Kidney epithelial cell (primary cell): ENCODE measurements at regions not wholly inside any gene's neighbourhood (a gene's known extent, or its start where the extent isn't known, plus 50 kb on each side); places are given as distances from the start of the nearest gene placed in this dataset.

Experiments
- DNase-seq: peaks from one replicate; pipeline ENCODE4 v3.0.0-alpha.2; 2010; ENCODE audit warnings: low read depth
- H3K27me3 ChIP-seq: 2 replicates; pipeline ENCODE4 v1.6.0; 2011; ENCODE audit warnings: low read length; ENCODE audit not compliant: control insufficient read depth, insufficient read depth
- H3K36me3 ChIP-seq: 2 replicates; pipeline ENCODE4 v1.5.1; 2011; ENCODE audit warnings: low read length; ENCODE audit not compliant: control insufficient read depth, insufficient read depth
- H3K4me3 ChIP-seq: 2 replicates; pipeline ENCODE4 v1.5.1; 2011; ENCODE audit warnings: low read depth, mild to moderate bottlenecking, control low read depth, low read length
- TF ChIP-seq, protein P1 (sequence below): IDR thresholded peaks from 2 replicates; pipeline ENCODE4 v1.5.1; 2011; ENCODE audit warnings: mild to moderate bottlenecking, moderate library complexity, low read length, control low read depth, inconsistent platforms; ENCODE audit not compliant: insufficient read depth, poor library complexity, severe bottlenecking

DNA sequence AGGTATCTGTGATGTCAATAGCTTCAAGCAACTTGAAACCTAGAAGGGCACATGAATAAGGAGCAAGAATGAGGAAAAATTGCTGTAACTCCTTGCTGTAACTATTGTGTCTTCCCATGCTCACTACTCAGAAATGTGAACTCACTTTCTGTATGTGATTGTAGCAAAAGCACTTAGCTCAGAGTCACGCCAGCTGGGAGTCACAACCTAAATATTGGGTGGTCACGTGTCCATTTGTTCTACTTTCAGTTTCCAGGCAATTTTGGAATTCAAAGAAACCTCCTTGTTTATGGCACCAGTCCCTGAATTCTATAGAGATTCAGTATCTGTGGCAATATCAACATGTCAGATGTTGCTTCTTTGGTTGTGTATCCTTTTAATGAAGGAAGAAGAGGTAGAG is 241.6 kb upstream of the AZI2 start:
- no peak overlapping the region for H3K4me3 ChIP-seq
- H3K27me3 ChIP-seq, result no peaks in the 10 kb centered on the region
- TF ChIP-seq, protein P1, sequence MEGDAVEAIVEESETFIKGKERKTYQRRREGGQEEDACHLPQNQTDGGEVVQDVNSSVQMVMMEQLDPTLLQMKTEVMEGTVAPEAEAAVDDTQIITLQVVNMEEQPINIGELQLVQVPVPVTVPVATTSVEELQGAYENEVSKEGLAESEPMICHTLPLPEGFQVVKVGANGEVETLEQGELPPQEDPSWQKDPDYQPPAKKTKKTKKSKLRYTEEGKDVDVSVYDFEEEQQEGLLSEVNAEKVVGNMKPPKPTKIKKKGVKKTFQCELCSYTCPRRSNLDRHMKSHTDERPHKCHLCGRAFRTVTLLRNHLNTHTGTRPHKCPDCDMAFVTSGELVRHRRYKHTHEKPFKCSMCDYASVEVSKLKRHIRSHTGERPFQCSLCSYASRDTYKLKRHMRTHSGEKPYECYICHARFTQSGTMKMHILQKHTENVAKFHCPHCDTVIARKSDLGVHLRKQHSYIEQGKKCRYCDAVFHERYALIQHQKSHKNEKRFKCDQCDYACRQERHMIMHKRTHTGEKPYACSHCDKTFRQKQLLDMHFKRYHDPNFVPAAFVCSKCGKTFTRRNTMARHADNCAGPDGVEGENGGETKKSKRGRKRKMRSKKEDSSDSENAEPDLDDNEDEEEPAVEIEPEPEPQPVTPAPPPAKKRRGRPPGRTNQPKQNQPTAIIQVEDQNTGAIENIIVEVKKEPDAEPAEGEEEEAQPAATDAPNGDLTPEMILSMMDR, result no peak
- no peaks in the 10 kb centered on the region for H3K36me3 ChIP-seq
- no peak for DNase-seq

DNA sequence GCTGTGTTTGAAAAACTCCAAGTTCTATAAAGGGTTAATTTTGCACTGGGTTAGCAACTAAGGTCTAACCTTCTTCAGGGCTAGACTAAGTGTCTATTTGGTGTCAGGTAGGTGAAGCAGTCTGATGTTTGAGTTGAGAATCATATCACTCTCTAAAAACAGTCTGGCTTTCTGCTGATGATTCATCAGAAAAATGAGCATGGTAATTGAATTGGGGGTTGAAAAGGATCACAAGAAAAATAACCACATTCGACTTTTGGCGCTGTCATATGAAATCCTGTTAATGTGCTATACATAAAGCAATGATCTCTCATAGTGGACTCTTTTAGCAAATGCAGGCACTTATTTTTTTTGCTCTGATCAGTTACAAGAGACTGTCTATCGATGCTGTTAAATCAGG is 242.2 kb upstream of the AZI2 start:
- Histone ChIP-seq H3K36me3 (no peaks in the 10 kb centered on the region), H3K4me3 (no peak overlapping the region), H3K27me3 (no peaks in the 10 kb centered on the region)
- no peak for DNase-seq
- TF ChIP-seq, protein P1, result no peak

DNA sequence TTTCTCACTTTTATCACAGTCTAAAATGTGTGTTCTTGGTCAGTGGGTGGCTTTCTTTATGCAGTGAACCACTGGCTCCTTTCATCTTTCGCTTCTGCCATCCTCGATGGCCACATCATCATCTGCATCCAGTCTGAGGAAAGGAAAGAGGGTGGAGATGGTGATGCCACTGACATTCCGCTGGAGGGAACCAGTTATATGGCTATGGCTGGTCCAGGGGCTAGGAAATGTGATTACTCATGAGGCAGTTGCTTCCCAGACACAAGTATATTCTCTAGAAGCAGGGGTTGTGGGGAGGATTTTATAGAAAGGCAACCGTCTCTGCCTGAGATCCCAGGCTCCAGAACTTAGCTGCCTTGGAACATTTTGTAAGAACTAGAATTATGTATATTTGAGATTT is 246.7 kb upstream of the AZI2 start:
- H3K36me3 ChIP-seq, result no peaks in the 10 kb centered on the region
- H3K4me3 ChIP-seq, result no peak overlapping the region
- TF ChIP-seq, protein P1, result no peak
- DNase-seq, result no peak
- no peaks in the 10 kb centered on the region for H3K27me3 ChIP-seq

DNA sequence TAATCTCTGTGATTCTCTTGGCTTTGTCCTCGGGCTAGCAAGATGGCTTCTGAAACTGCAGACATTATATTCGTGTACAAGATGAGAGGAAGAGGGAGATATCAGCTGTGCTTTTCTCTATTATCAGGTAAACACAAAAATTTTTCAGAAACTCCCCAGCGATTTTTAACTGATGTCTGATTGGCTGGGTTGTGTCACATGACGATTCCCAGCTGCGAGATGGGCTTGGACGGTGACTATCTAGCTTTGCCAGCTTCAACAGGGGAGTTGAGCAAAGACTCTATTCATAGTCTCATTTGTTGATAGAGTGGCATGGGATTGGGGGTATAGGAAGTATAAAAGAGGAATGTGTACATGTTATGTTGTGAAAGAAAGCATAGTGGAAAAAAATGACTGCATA is 248.8 kb upstream of the AZI2 start:
- no peak overlapping the region for H3K4me3 ChIP-seq
- no peaks in the 10 kb centered on the region for H3K27me3 ChIP-seq
- TF ChIP-seq, protein P1, result no peak
- no peaks in the 10 kb centered on the region for H3K36me3 ChIP-seq
- DNase-seq, result no peak

DNA sequence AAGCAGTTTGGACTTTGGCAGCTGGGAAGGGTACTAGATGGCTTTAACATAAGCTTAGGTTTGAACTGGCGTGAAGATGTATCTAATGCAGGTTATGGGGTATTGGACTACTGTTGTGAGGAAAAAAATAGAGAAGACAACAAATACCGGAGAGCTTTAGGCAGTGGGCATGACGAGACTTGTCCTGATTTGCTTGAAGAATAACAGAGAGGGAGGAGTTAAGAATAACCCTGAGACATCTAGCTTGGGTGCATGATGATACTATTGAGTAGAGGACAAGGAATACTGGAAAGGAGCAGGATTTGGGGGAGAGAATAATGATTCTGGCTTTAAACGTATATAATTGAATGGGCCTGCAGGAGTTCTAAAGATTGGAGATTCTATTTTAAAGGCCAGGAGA is 249.5 kb upstream of the AZI2 start:
- no peaks in the 10 kb centered on the region for H3K36me3 ChIP-seq
- TF ChIP-seq, protein P1, result no peak
- DNase-seq, result no peak

DNA sequence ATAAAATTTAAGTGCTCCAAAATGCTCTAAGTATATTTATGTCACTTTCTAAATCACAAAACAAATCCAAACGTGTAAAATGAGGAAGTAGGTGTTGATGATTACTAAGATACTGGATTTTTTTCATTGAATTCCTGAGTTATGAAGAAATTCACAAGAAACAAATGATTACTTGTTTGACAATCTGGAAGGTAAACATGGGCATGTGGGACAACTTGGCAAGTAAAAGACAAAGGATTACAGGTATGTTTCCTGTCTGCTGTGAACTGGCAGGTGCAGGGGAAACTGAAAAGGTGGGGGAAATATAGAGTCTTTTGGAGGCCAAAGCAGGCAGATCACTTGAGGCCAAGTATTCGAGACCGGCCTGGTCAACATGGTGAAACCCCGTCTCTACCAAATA is 252.7 kb upstream of the AZI2 start:
- DNase-seq, result no peak
- Histone ChIP-seq H3K27me3 (no peaks in the 10 kb centered on the region), H3K36me3 (no peaks in the 10 kb centered on the region), H3K4me3 (no peak overlapping the region)
- TF ChIP-seq, protein P1, result no peak

More for the DNA sequence above, 249.5 kb upstream of the AZI2 start:
- Histone ChIP-seq H3K27me3 (no peaks in the 10 kb centered on the region), H3K4me3 (no peak overlapping the region)
